ENCODE measurements at regions not wholly inside any gene's neighbourhood (a gene's known extent, or its start where the extent isn't known, plus 50 kb on each side); places are given as distances from the start of the nearest gene placed in this dataset.
A peak's percentile ranks its signal among the peaks of the same experiment; 100 is the strongest.

- no peak overlapping the region for H3K27ac ChIP-seq (ENCODE audit: insufficient read length, low read depth, low read length)
- H3K14ac ChIP-seq (ENCODE audit: insufficient read depth, low read length), result no peak overlapping the region
- no peak overlapping the region for H3K56ac ChIP-seq (ENCODE audit: insufficient read length, low read depth, low read length)
- no peak overlapping the region for H4K91ac ChIP-seq (ENCODE audit: insufficient read length, low read depth, low read length)
- H3K4me2 ChIP-seq (ENCODE audit: insufficient read depth, insufficient read length, low read length), result no peak overlapping the region
- Mint-ChIP-seq H3K27me3 (ENCODE audit: low read depth) (no peaks in the 10 kb centered on the region), H3K4me1 (peaks cover 23 to 28% of the 10 kb centered on the region in 2 experiments), H3K9me3 (no peaks in the 10 kb centered on the region; a peak in 2 of 5 replicates), H3K36me3 (ENCODE audit: insufficient read depth in 1 of 3, low read depth in 3 of 3) (peaks cover 0 to 2% (median 0%) of the 10 kb centered on the region in 3 experiments; a peak in 1 of 7 replicates), H3K27ac (no peak overlapping the region), H3K4me3 (no peak overlapping the region)
- no peak overlapping the region for H3T11ph ChIP-seq (ENCODE audit: low read length)
- H2BK12ac ChIP-seq (ENCODE audit: insufficient read length, low read depth, low read length), result no peak overlapping the region
- H2BK5ac ChIP-seq (ENCODE audit: insufficient read length, low read length), result no peak overlapping the region
- no peaks in the 10 kb centered on the region for H3K23me2 ChIP-seq (ENCODE audit: insufficient read length, low read depth, low read length, poor library complexity, severe bottlenecking)
- no peak overlapping the region for H2BK20ac ChIP-seq (ENCODE audit: low read depth, low read length, poor library complexity, severe bottlenecking)
- no peaks in the 10 kb centered on the region for H3K79me2 ChIP-seq (ENCODE audit: insufficient read depth, low read length)
- no peak overlapping the region for H3K18ac ChIP-seq (ENCODE audit: insufficient read length, low read depth, low read length)
- H3K9ac ChIP-seq (ENCODE audit: extremely low read depth, insufficient read length, low read length), result no peak overlapping the region
- no peak overlapping the region for H3K23ac ChIP-seq (ENCODE audit: insufficient read length, low read depth, low read length)
- no peaks in the 10 kb centered on the region for H3K27me3 ChIP-seq (ENCODE audit: insufficient read depth, low read length)
- H2BK120ac ChIP-seq (ENCODE audit: low read depth, low read length, poor library complexity, severe bottlenecking), result no peak overlapping the region
- no peak overlapping the region for H4K5ac ChIP-seq (ENCODE audit: insufficient read length, low read depth, low read length)
- H3K4ac ChIP-seq (ENCODE audit: low read depth, low read length), result no peak overlapping the region
- DNase-seq, result no peak
- no peak overlapping the region for H2AFZ ChIP-seq (ENCODE audit: low read length)
- no peak overlapping the region for H4K8ac ChIP-seq (replicated peaks; ENCODE audit: insufficient read length, low read depth, low read length)
- no peak overlapping the region for H2AK5ac ChIP-seq (ENCODE audit: insufficient read length, low read length)
- WGBS (ENCODE audit: extremely low coverage, insufficient read length, low lambda C conversion rate), result no CpG with 5 or more reads among the region's 4 CpGs
- no peaks in the 10 kb centered on the region for H3K9me3 ChIP-seq (ENCODE audit: control insufficient read depth, low read depth, low read length)
- H3K79me1 ChIP-seq (ENCODE audit: insufficient read depth, low read depth, low read length, poor library complexity, severe bottlenecking), result no peaks in the 10 kb centered on the region
- H4K20me1 ChIP-seq (ENCODE audit: control insufficient read depth, insufficient read depth, insufficient read length), result no peaks in the 10 kb centered on the region
- no peak overlapping the region for H2BK15ac ChIP-seq (ENCODE audit: low read depth, low read length)
- TF ChIP-seq, protein P1, sequence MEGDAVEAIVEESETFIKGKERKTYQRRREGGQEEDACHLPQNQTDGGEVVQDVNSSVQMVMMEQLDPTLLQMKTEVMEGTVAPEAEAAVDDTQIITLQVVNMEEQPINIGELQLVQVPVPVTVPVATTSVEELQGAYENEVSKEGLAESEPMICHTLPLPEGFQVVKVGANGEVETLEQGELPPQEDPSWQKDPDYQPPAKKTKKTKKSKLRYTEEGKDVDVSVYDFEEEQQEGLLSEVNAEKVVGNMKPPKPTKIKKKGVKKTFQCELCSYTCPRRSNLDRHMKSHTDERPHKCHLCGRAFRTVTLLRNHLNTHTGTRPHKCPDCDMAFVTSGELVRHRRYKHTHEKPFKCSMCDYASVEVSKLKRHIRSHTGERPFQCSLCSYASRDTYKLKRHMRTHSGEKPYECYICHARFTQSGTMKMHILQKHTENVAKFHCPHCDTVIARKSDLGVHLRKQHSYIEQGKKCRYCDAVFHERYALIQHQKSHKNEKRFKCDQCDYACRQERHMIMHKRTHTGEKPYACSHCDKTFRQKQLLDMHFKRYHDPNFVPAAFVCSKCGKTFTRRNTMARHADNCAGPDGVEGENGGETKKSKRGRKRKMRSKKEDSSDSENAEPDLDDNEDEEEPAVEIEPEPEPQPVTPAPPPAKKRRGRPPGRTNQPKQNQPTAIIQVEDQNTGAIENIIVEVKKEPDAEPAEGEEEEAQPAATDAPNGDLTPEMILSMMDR (conservative IDR thresholded peaks at IDR 0.05), result peak; percentile 79
- peaks cover 8% of the 10 kb centered on the region; the same call in 1 of the 2 replicates for H3K4me1 ChIP-seq (ENCODE audit: insufficient read depth, low read length)
Measured at GRCh38 chr10:2619472-2619871, 447.9 kb upstream of the PFKP start.
